GM19452 (cell line): ENCODE measurements at regions not wholly inside any gene's neighbourhood (a gene's known extent, or its start where the extent isn't known, plus 50 kb on each side); places are given as distances from the start of the nearest gene placed in this dataset.

Experiments used
- ATAC-seq: cut with Tn5 transposase; IDR thresholded peaks from one replicate; pipeline ENCODE4 v1.9.1; 2021; ENCODE audit not compliant: unreplicated experiment

DNA sequence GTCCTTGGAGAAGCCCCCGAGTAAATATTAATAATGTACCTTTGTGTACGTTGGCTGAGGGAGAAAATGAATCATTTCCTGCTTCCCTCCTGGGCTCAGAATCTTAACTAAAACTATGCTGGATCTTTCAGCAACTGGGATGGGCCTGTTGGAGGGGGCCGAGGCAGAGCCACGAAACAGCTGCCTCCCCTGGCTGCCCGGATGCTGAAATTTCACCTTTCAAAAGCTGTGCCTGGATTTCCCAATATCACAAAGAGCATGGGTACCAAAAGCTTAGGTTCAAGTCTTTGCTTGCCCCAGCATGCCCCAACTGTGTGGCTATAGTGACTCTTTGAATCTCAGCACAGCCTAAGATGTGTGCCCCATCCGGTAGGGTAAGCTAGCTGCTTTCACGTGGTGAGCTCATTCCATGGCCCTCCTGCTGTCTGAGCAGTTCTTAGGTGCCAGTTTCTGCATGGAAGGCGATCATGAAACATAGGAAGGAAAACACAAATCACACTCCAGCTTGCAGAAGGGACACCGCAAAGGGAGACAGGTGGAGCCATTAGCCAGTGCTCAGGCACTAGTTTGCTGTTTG lies 473.5 kb downstream of the PTPRU start:
- no peak for ATAC-seq

DNA sequence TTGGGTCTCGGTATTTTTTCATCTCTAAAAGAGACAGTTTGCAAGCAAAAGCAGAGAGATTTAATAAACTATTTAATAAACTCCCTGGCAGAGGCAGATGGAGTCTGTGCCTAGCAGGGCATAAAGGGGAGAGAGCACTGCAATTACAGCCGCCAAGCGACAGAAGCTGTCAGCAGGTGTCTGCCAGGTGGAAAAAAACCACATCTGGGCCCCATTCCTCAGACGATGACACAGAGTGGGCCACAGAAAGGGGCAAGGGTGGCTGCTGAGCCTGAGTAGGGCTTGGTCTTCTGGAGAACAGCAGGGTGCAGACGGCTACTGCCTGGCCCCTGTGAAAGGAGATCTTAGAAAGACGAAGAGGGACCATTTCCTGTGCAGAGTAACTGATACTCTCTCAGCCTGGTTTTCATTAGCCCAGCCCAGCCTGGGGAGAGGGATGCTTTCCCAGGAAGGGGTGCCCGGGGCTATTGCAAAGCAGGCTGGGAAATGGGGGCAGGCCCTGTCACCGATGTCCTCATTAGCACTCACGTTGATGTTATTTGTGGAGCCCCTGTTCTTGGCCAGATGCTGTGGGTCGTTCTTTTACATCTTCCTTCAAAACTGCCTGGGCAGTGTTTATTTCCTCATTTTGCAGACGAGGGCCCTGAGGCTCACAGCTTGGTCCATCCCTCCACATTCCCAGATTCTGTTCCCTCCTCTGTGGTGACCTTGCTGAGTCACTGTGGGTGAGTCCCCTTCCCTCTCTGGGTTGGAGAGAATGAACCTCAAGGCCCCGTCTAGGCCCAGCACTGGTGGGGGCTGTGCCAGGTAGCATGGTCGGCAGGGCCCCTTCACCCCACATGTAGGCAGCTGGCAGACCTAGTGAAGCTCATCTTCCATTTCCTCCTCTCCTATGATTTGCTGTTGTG lies 472.7 kb downstream of the PTPRU start:
- ATAC-seq: no peak

DNA sequence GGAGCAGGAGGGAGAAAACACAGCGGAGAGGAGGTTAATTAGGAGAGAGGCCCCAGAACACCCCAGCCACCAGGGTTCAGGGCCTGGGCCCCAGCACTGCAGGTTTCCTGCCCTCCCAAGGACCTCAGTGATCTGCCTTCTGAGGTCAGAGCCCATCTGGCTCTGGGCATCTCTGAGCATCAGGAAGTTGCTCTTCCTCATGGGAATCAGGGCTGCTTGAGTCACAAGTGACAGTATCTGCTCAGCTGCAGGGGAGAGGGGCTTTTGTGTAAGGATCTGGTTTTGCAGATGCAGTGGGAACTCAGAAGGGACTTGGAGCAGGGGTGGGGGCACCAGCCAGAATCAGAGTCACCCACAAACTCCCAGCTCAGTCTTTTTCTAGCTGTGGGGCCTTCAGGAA lies 472.1 kb downstream of the PTPRU start:
- ATAC-seq: no peak

DNA sequence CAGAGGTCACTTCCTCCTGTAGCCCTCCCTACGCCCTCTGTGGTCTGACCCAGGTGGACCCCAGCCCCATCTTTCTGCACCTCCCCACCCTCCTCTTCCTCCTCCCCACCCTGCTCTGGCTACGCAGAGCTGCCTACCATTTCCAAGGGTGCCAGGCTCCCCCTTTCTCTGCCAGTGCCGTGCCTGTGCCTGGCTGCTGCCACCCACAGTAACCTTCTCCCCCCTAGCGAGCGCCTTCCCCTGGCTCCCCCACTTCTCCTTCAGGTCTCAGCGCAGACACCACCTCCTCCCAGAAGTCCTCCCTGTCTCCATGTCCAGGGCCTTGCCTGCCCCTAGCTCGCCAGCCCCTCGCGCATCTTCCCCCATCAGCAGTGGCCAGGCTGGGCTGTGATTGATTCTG lies 471.5 kb downstream of the PTPRU start:
- ATAC-seq: no peak

DNA sequence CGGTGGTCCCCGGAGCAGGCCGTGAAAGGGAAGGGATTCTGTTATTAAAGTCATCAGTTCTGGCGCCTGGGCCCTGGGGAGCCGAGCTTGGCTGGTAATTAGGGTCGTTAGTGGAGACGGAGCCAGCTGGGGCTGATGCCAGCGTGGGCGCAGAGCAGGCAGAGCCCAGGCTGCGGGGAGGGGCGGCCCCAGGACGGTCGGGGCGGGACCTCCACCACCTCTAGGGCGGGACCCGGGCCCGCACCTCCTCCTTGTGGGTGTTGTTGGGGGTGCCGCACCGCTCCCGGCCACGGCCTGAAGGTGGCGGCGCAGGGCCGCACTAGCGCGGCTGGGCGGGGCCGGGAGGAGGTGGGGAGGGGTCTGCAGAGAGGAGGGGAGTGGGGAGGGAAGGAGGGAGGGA lies 470.6 kb downstream of the PTPRU start:
- ATAC-seq: no peak

DNA sequence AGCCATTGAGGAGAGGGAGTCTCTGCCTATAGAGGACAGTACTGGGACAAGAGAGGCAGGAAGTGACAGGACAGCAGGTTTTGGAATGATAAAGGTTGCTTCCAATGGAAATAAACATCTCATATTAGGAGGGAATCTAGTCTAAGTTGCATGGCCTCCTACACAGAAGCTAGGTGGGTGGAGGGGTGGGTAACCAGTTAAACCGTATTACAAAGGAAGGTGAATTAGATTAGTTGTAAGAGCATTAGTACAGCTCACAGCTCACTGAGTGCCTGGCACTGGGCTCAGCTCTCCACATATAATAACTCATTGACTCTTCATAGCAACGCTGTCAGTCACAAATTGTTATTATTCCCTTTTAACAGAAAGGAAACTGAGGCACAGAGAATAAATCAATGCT lies 468.1 kb downstream of the PTPRU start:
- ATAC-seq: no peak

DNA sequence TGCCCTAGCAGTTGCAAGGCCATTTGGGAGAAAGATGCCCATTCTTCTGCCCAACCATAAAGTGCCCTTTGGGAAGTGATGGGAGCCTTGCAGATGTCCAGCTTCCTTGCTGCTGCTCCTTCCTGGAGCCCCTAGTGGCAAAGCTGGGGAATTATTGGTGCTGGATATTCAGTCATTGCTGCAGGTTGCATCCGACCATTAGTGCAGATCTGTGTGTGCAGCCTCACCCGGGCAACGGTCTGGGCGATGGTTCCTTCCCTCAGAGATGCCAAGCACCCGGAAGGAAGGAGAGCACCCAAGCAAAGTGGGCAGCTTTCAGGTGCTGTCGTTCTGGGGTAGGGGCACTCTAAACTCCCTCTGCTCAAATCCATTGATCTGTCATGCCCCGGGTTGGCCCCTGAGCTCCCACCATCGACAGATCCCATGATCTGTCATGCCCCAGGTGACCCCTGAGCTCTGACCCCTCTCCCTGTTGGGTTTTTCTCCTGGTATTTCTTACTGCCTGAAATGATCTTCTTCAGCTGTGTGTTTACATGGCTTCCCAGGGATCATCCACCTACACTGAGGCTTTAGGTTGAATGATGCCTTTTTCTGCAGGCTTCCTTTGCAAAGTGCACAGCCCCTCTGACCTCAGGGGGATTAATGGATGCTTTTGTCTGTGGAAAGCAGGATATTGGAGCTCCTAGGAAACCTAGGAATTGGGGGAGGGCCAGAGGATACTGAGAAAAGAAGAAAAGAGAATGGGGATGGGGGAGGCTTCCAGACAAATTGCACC lies 467.5 kb downstream of the PTPRU start:
- no peak for ATAC-seq

DNA sequence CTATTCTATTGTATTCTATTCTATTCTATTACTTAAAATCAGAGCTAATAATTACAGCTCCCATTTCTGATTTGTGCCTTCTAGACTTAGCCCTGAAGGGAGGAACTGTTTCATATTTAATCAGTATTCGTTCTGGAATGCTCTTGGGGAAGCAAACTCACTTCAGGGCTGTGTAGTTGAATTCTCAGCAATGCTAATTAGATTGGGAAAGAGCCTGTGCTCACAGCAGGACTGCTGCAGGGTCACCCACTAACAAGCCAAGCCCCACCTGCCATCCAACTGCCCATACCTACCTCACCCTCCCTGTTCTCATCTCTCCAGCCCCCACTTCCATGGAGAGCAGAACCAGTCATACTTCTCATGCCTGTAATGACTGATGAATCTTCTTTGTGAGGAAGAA lies 464.2 kb downstream of the PTPRU start:
- no peak for ATAC-seq

DNA sequence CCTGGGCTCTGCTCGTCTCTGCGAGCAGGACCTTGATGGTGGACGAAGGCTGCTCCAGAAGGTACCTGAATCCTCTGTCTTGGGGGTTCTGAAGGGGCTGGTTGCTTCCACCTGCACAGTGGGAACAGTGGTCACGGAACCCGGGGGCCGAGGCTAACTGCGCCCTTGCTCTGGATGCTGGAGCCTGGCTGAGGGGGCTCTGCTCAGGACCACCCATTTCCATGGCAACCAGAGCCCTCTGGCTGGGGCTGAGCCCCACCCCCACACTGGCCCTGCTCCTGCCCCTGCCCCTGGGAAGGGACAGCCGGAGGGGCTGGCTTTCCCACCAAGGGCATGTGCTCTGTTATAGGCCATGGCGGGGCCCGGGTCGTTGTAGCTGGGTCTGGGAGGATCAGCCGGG lies 462.3 kb downstream of the PTPRU start:
- ATAC-seq: no peak

DNA sequence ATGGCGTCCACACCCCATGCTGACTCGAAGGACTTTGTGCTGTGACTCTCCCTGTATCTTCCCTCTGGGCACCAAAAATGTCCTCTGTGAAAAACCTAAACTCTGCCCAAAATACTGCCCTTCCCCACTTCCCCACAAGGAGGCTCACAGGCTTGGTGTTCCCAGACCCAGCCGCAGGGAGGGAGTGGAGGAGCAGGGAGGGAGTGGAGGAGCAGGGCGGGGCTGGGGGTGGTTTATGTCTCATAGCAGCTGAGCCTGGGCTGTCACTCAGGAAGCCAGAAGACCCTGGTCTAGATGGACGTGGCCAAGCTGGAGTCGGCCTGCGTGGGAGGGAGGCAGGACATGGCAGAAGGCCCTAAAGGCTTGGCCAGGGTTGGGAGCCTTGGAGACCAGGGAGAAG lies 461.7 kb downstream of the PTPRU start:
- ATAC-seq: no peak

DNA sequence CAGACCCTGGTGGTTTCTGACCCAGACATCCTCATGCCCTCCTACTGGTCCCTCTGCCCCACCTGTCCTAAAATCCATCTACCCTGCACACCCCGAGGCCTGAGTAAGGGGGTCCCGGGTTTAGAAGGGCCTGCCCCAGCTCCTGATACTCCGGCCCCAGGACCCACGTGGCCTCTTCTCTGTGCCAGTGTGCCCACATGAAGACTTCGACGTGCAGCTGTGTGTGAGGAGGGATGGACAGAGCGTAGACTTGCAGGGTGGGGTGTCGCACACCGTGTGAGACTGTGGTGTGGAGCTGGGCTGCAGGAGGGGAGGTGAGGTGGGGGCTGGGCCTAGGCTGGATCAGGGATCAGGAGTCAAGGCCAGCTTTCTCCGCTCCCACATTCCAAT lies 461.1 kb downstream of the PTPRU start:
- no peak for ATAC-seq

DNA sequence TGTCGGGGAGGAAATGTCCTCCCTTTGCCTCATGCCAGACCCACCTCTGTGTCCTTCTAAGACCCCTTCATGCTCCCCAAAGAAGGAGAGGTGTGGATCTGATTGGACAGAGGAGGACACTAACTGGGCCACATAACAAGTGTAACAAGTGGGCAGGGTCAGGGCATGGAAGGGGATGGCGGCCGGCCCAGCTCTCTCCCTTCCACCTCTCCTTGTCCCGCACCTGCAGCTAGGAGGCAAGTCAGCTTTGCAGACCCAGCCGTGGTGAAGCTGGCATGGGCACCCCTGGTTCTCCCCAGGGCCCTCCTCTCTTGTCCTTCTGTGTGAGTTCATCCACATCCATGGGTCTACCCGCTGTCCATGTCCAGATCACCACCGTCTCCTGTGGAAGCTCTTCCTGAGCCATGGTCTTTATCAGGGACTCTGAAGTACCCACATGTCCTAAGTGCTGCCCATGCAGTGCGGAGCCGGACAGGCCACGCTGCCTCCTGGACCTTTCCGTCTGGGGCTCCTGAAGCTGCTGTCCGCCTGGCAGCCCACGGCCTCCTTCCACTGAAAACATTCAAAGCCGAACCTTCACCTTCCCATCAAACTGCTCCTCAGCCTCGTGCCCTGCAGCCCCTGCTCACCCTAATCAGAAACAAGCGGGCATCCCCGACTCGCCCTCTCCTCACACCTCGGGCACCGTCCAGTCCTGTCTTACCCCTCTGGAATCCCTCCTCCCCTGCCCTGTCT lies 460.5 kb downstream of the PTPRU start:
- no peak for ATAC-seq

DNA sequence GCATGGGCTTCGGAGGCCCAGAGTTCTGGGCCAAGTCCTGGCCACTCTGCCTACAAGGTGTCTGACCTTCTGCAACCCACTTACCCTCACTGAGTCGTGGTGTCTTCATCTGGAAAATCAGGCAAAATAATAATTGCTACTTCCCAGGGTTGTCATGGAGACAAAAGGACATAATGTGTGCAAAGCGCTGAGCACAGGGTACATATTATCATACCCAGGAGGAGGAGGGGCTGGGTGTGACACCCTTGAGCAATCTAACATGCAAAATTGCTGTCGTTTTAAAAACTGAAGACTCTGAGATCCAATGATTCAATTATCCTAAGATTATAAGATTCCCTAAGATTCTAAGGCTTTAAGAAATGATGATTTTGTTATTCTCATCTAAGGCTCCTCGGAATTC lies 459.5 kb downstream of the PTPRU start:
- no peak for ATAC-seq

DNA sequence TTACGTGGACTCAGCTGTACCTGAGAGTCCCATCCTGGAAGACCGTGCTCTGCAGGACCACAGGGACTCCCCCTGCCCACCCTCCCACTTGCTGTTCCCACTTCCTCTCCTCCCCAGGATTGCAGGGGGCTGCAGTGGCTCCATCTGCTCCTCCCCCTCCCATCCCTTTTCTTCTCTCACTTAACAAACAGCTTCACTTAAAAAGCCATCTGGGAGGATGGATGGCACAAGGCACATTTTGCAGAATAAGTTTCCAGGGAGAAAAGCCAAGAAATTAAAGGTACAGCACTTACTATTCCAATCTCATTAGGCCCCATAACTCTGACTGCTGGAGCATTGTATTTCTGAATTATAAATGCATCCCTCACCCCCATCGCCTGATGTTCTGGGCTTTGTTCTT lies 458.7 kb downstream of the PTPRU start:
- no peak for ATAC-seq

DNA sequence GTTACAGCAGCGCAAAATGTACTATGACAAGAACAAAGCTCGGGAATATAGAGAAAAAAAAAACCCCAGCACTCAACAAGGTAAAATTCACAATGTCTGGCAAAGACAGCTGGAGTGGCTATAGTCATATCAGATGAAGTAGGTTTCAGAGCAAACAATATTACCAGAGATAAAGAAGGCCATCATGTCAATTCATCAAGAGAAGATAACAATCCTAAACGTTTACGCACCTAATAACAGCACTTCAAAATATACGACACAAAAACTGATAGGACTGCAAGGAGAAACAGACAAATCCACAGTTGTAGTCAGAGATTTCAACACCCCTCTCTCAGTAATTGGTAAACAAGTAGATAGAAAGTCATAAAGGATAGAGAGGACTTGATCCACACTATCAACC lies 455.2 kb downstream of the PTPRU start:
- no peak for ATAC-seq

DNA sequence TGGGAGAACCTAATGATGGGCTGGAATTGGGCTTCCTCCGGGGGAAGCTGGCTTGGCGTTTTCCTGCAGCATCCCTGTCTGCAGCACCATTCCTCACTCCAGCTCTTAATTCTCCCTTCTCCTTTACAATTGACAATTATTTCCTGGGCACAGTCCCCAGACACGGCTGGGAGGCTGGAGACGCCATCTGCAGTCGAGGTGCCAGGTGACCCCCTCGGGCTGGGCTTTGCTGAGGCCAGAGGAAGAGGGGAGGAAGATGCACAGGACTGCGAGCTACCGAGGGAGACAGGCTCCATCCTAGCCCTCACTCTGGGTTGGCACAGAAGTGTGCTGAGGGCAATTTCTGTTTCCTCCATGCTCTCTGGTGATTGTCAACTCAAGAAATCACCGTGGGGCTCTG lies 453.8 kb downstream of the PTPRU start:
- ATAC-seq: no peak

DNA sequence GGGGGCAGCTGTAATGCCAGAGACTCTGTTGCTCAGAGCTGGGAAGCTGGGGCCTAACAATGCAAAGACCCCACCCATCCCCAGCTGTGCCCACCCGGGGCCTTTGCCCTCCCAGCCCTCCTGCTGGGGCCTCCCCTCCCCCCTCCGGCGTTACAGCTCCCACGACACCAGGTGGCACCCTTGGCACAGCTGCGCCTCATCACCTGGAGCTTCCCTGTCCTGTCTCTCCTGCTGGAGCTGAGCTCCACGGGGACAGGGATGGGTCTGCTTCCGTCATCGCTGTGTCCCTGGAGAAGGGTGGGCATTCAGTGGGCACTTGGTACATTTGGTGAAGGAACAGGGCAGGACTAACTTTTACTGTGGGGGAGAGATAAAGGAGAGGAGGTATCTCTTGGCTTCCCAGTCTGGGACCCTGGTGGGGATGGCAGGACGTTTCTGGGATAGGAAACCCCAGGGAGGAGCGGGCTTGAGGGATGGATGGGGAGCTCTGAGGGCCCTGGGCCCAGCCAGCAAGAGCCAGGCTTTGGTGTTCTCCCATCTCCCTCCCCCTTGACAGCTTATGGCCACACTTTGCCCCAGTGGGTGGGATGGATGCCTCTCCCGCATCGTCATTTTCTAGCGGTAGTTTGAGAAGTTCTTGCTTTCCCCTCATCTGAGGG lies 453.2 kb downstream of the PTPRU start:
- ATAC-seq: no peak

DNA sequence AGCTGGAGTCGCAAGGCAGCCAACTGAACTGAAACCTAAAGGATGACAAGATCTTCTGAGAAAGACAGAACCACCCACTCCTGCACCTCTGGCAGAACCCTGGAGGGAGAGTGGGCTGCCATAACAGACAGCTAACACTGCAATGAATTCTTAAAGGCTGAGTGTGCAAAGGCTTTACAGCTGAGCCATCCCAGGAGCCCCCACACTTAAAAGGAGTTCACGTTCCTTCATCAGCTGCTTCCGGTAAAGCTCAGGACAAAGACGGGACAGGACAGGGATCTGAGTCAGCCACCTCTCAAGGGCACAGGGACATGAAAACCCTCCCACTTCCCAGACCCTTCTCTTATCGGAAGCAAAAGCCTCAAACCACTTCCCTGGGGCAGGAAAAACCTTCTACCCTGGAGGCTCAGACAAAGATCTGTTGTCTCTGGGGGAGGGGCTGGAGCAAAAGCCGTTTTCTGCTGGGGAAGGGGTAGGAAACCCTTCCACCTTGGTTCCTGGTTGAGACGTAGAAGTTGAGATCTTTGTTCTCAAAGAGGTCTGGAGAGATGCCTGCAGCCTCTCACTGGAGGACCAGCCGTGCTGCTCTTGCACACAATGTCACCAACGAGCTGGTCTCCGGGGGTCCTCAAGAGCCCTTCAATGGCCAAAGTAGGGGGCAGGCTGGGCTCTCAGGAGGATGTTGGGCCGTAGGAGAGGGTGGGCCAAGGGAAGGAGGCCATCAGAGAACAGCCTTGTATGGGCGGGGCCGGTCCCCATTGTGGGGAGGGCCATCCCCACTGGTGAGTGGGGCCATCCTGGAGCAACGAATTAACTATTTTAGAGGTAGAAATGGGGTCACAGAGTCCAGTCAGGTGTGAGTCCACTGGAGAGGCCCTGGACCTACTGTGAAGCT lies 452.4 kb downstream of the PTPRU start:
- no peak for ATAC-seq

DNA sequence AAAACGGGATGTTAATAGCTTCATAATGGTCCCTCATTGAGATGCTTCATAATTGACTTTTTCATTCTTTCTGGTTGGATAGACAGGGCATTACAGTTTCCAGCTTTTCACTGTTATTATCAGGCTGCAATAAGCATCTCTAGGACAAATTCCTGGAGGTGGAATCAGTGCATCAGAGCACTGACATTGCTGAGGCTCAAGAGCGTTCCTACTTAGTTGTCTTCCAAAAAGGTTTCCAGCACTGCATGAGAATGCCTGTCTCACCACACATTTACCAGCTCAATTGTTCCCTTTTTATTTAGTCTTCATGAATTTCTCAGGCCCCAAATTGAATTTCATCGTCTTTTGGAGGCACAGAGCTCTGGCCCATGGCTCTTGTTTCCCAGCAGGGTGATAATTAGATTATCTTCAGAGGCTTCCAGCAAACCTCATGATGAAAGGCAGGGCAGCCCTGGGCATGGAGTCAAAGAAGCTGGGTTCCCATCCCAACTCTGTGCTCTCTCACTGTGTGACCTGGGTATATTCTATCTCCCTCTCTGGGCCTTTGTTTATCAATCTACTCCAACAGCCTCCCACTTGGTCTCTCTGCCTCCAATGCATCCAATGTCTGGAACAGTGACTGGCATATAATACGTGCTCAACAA lies 451.4 kb downstream of the PTPRU start:
- no peak for ATAC-seq
